ENCODE measurements at regions not wholly inside any gene's neighbourhood (a gene's known extent, or its start where the extent isn't known, plus 50 kb on each side); places are given as distances from the start of the nearest gene placed in this dataset.

DNA sequence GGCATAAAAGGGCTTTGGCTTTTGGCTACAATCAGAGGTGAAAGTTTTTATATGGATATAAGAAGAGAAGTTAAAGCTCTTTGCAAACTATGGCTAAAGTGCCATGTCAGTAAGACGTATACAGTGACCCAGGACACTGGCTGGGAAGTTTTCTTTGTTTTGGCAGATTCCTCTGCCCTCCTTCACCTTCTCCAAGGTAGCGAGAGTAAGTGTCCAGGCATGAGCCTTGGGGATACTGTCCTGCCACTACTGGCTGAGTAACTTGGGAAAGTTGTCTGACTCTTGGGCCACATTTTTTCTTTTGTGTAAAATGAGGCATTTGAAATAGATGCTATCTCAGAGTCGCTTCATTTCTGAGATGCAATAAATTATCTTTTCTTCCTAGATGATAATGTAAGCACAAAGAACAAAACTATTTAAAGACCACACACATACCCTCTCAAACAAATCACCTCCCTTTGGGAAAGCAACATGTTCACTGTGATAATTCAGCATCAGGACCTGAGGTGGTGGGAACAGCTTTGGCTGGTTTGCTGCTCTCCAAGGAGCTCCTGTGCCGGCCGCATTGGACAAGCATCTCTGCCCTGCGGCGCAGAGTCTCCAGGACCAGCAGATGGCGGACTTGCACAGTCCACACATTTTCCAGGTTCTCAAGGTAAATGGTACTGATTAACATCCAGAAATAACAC lies 106.3 kb downstream of the PTCSC3 start:
- Mint-ChIP-seq H3K9me3 (no peaks in the 10 kb centered on the region), H3K4me1 (ENCODE audit: unreplicated experiment) (peaks cover 8% of the 10 kb centered on the region), H3K36me3 (no peaks in the 10 kb centered on the region), H3K27me3 (peaks cover 9% of the 10 kb centered on the region), H3K4me3 (no peak overlapping the region), H3K27ac (no peak overlapping the region)
- peak; percentile 79 for DNase-seq (ENCODE audit: extremely low spot score, unreplicated experiment)
- TF ChIP-seq CTCF (conservative IDR thresholded peaks at IDR 0.05), result peak; percentile 86

DNA sequence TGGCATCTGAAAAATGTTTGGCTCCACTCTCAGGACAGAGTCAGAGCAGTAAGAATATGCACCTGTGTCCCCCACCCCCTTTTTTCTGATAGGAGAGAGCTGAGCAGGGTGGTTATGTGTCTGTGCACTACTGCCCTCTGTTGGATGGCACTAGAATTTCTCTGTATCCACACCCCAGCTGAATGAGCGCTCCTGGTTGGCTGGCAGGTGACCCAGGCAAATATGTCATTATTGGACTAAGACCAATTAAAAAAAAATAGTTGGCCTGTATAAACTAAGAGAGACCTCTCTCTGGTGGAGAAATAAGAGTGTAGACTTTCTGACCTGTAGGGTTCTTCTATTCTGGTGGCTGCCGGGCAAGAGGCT lies 107.0 kb downstream of the PTCSC3 start:
- no peaks in the 10 kb centered on the region for H3K9me3 Mint-ChIP-seq

GRCh38 chr14:36068777-36069534 lies 107.6 kb downstream of the PTCSC3 start:
- no peaks in the 10 kb centered on the region for H3K9me3 Mint-ChIP-seq

More for the DNA sequence above, 107.0 kb downstream of the PTCSC3 start:
- Mint-ChIP-seq H3K27ac (peak overlapping the region; percentile 2), H3K4me1 (ENCODE audit: unreplicated experiment) (peaks cover 8% of the 10 kb centered on the region), H3K4me3 (no peak overlapping the region), H3K36me3 (no peaks in the 10 kb centered on the region), H3K27me3 (peaks cover 8% of the 10 kb centered on the region)
- no peak for DNase-seq (ENCODE audit: extremely low spot score, unreplicated experiment)
- peak; percentile 83 for TF ChIP-seq CTCF (conservative IDR thresholded peaks at IDR 0.05)

GRCh38 chr14:36067428-36068187 lies 108.9 kb downstream of the PTCSC3 start:
- Mint-ChIP-seq H3K4me3 (no peak overlapping the region), H3K27me3 (peaks cover 16% of the 10 kb centered on the region), H3K9me3 (no peaks in the 10 kb centered on the region), H3K4me1 (ENCODE audit: unreplicated experiment) (peaks cover 8% of the 10 kb centered on the region), H3K36me3 (no peaks in the 10 kb centered on the region), H3K27ac (no peak overlapping the region)
- no peak for DNase-seq (ENCODE audit: extremely low spot score, unreplicated experiment)
- no peak for TF ChIP-seq CTCF (conservative IDR thresholded peaks at IDR 0.05)

More at GRCh38 chr14:36068777-36069534, 107.6 kb downstream of the PTCSC3 start:
- Mint-ChIP-seq H3K27ac (peak overlapping the region; percentile 2), H3K27me3 (peaks cover 8% of the 10 kb centered on the region), H3K36me3 (no peaks in the 10 kb centered on the region), H3K4me1 (ENCODE audit: unreplicated experiment) (peaks cover 8% of the 10 kb centered on the region), H3K4me3 (no peak overlapping the region)
- DNase-seq (ENCODE audit: extremely low spot score, unreplicated experiment), result no peak
- no peak for TF ChIP-seq CTCF (conservative IDR thresholded peaks at IDR 0.05)

GRCh38 chr14:36066636-36067035 lies 109.9 kb downstream of the PTCSC3 start:
- peaks cover 8% of the 10 kb centered on the region for H3K4me1 Mint-ChIP-seq (ENCODE audit: unreplicated experiment)
- H3K9me3 Mint-ChIP-seq, result no peaks in the 10 kb centered on the region
- no peak overlapping the region for H3K4me3 Mint-ChIP-seq
- no peak for TF ChIP-seq CTCF (conservative IDR thresholded peaks at IDR 0.05)
- no peak for DNase-seq (ENCODE audit: extremely low spot score, unreplicated experiment)
- H3K36me3 Mint-ChIP-seq, result no peaks in the 10 kb centered on the region
- H3K27ac Mint-ChIP-seq, result no peak overlapping the region
- peaks cover 19% of the 10 kb centered on the region for H3K27me3 Mint-ChIP-seq
